HG02973 (cell line): ENCODE measurements at regions not wholly inside any gene's neighbourhood (a gene's known extent, or its start where the extent isn't known, plus 50 kb on each side); places are given as distances from the start of the nearest gene placed in this dataset.

Experiments used
- ATAC-seq: cut with Tn5 transposase; IDR thresholded peaks from one replicate; pipeline ENCODE4 v1.9.1; 2021; ENCODE audit warnings: moderate library complexity; ENCODE audit not compliant: unreplicated experiment

- no peak for ATAC-seq
Observed at GRCh38 chr3:176798680-176799079, 398.6 kb downstream of the TBL1XR1 start.

GRCh38 chr3:176796371-176796770 is 400.9 kb downstream of the TBL1XR1 start:
- no peak for ATAC-seq

- no peak for ATAC-seq
Observed at GRCh38 chr3:176795891-176796290, 401.4 kb downstream of the TBL1XR1 start.

DNA sequence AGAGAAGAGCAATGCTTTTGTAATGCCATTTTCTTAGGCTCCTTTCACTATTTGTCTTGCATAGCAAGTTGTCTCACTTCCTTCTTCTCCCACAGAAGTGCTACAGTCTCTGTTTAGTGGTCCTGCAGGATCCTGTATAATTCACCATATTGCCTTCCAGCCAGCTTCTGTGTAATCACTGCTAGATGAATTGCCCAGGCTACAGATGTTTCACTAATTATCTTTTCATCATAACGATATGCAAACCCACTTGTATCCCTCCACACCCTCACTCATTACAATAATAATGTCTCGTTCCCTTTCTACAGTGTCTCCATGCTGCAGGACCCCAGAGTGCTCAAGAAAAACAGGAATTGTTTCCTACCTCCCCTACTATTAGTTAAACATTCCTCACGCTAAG is 402.9 kb downstream of the TBL1XR1 start:
- ATAC-seq: no peak

DNA sequence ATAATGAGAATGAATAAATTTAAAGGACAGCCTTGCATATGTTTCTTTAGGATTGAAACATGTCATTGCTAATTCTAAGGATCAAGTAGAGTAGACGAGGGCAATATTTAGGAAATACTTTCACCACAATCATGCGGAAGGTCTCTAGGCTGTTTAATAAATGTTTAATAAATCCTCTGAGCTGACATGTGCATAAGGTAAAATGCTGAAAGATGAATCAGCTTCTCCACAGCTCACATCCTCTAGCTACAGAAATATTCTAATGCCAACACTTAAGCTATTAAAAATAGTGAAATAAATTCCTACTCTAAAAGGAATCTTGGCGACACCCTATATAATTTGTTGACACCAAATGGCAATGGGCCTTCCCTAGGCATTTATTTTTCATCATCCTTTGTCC is 407.3 kb downstream of the TBL1XR1 start:
- no peak for ATAC-seq

GRCh38 chr3:176789281-176789705 is 408.0 kb downstream of the TBL1XR1 start:
- no peak for ATAC-seq

GRCh38 chr3:176787506-176787905 is 409.8 kb downstream of the TBL1XR1 start:
- ATAC-seq: no peak

DNA sequence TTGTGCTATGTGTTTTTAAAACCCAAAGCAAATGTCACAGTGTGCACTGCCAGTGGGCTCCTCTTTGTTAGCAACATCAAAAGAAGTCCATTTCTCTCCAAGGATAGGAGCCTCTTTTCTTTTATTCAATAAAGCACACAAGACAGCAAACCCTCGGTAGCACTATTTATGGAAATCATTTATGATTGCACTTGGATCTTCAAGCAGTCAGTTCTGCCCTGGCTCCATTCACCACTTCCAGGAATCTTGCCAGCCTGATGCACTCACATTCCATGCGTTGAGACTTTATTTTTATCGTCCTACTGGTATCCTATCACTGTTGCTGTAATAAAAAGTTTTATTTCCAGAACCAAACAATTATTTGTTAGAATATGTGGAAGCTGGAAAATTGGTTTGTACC is 412.1 kb downstream of the TBL1XR1 start:
- ATAC-seq: no peak

DNA sequence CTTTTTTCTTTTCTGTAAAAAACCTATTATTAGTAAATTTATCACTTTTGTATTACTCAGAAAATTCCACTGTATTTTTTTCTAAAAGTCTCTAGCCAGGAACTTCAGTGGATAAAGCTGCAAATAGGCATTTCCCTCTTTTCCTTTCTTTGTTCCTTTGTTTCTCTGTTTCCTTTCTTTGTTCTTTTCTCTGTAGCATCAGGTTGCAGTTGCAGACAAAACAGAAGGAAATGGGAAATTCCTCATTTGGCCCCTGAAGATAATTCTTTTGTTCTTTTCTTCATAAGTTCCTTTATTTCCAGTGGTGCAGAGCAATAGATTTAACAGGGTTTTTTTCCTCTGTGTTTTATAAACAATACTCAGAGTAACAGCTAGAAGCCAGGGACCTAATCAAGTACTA is 416.5 kb downstream of the TBL1XR1 start:
- no peak for ATAC-seq

GRCh38 chr3:176776622-176777175 is 420.6 kb downstream of the TBL1XR1 start:
- ATAC-seq: no peak

DNA sequence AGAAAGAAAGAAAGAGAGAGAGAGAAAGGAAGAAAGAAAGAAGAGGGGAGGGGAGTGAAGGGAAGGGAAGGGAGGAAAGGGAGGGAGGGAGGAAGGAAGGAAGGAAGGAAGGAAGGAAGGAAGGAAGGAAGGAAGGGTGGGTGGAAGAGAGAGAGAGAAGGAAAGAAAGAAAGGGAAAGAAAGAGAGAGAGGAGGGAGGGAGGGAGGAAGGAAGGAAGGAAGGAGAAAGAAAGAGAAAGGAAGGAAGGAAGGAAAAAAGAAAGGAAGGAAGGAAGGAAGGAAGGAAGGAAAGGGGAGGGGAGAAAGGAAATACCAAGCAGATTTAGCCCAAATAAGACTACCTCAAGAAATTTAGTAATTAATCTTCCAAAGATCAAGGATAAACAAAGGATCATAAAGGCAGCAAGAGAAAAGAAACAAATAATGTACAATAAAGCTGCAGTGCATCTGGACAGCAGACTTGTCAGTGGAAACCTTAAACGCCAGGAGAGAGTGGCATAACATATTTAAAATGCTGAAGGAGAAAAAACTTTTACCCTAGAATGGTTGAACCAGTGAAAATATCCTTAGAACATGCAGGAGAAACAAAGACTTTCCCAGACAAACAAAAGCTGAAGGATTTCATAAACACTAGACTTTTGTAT is 427.6 kb downstream of the TBL1XR1 start:
- ATAC-seq: no peak

DNA sequence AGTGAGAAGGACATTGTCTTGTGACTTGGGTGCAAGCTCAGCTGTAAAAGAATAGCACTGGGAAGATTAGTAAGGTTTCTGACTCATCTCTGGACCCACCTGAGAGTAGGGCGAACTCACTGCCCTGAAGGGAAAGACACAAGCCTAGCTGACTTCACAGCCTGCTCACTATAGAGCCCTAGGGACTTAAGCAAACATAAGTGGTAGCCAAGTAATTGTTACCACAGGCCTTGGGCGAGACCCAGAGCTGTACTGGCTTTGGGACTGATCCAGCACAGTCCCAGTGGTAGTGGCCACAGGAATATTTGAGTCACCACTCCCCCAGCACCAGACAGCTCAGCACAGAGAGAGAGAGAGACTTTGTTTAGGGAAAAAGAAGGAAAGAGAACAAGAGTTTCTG is 429.9 kb downstream of the TBL1XR1 start:
- ATAC-seq: no peak

DNA sequence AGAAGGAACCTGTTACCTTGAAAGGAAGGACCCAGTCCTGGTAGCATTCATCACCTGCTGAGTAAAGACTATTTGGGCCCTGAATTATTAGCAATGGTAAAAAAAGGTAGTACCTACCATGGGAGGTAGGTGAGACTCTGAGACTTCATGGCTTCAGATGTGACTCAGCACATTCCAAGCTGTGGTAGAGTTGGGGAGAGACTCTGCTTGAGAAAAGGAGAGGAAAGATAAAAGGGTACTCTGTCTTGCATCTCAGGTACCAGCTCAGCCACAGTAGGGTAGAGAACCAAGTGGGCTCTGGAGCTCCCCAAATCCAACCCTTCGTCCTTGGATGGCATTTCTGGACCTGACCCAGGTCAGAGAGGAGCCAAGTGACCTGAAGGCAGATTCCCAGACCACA is 430.4 kb downstream of the TBL1XR1 start:
- no peak for ATAC-seq

DNA sequence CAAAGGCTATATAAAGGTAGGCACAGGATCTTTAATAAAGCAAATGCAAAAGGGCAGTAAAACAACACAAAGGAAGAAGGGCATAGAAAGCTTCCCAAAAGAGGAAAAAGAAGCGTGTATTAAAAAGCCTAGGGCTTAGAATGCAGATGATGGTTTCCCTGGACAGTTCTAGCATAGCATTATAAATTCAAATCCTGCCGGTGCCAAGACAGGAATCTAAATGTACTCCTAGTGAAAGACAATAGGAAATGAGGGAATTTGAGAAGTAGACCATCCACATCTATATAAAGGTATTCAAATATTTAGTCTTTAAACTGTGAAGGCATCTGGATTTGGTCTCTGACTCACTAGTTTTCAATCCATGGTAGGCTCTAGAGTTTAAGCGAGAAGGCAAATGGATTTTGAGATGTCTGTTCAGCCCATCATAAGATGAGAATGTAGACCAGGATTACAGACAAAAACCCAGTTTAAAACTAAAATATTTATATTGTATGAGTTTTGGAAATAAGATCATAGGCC is 431.8 kb downstream of the TBL1XR1 start:
- ATAC-seq: no peak

GRCh38 chr3:176759815-176760506 is 437.3 kb downstream of the TBL1XR1 start:
- no peak for ATAC-seq

DNA sequence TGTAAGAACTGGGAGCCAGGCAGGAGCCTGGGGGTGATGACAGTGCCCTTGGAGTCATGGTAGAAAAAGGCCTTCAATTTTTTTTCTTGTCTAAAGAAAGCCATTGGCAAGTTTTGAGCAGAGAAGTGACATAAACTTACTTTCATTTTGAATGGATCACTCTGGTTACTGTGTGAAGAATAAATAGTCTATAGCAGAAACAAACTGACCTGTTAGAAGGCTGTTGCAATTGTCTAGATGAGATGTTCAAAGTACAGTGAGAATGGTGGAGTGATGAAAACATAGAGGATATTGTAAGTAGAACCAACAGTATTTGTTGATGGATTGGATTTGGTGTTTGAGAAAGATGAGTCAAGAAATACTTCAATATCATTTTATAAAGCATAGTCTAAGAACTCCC is 439.9 kb downstream of the TBL1XR1 start:
- ATAC-seq: no peak

DNA sequence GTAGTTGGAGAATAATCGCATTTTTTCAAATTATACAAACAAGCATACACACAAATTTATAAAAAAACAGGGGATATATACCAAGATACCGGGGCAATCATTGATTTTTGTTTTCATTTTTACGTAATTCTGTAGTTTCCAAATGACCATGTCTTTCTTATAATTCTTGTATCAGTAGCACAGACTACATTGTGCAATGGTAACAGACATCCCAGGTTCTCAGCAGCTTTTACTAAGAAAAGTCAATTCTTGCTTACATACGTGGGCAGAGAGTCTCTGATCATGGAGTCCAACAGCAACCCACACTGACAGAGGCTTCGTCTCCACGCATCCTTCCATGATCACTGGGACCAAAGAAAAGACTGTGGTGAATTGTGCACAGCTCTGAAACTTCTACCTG is 441.3 kb downstream of the TBL1XR1 start:
- no peak for ATAC-seq

- ATAC-seq: no peak
Observed at GRCh38 chr3:176755552-176755951, 441.7 kb downstream of the TBL1XR1 start.

GRCh38 chr3:176741664-176742047 is 455.6 kb downstream of the TBL1XR1 start:
- no peak for ATAC-seq

DNA sequence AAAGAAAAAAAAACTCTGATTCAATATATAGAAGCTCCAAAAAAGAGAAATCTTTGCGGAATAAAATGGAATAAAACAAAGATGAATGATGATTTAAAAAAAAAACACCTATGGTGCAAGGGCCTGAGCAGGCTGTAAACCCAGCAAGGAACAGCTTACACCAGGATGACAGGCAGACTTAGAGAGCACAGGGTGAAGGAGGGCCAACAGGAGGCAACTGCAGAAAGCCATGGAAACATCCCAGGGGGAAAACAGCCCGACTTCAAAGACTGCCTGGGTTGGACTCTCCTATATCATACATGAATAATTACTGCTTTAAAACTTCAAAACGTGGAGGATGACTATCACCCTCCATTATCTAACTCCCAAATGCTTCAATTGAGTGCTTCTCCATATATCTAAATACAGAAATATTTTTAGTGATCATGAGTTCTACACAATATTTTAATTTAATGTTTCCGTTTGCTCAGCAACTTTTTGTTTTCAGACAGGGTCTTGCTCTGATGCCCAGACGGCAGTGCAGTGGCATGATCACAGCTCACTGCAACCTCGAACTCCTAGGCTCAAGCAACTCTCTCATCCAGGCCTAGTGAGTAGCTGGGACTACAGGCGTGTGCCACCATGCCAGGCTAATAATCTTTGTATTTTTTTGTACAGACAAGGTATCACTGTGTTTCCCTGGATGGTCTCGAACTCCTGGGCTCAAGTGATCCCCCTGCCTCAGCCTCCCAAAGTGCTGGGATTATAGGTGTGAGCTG is 456.2 kb downstream of the TBL1XR1 start:
- no peak for ATAC-seq

DNA sequence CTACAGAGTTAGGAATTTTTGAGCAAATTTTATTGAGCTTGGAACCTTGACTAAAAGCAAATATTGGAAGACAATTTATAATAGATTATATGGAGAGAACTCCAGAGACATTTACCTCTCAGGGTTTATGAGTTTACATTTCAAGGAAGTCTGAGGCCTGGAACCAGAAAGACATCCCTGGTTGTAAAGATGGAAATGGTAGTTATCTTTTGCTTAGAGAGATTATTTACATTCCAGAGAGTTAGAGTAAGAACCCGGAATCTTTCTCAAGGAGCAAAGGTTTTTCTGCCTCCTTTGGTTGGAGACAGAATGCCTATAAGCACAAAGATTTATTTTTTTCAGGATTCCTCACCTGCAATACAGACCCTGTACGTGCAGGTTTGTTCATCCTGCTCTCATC is 458.1 kb downstream of the TBL1XR1 start:
- ATAC-seq: no peak
